GM12878 (cell line): ENCODE measurements at regions not wholly inside any gene's neighbourhood (a gene's known extent, or its start where the extent isn't known, plus 50 kb on each side); places are given as distances from the start of the nearest gene placed in this dataset.
"Not testable (repeated sequence)": the region's sequence is repeated elsewhere in the genome, so short reads cannot be mapped to it uniquely, and the experiment has no call there.

Experiments
- ATAC-seq: fragments of 200-7000 bp; cut with Tn5 transposase; 3 replicates; pipeline ENCODE4 v1.9.1; 2020; ENCODE audit warnings: mild to moderate bottlenecking, moderate library complexity
- BruUV-seq: library from RNA; stranded (reverse); fragments of 400-500 nt; replicated peaks from 2 replicates; lab custom pipeline; 2021; lab: Mats Ljungman, UMichigan
- CTCF ChIA-PET: fragments of 300-600 bp; sonication (Branson Sonifier 250); formaldehyde crosslinking; extraction: SDS; loops from one replicate; lab custom pipeline; 2021; ENCODE audit warnings: inconsistent platforms; lab: Yijun Ruan, JAX
- POLR2A ChIA-PET: fragments of 350-600 bp; formaldehyde crosslinking; extraction: SDS; loops from one replicate; lab custom pipeline; 2021; ENCODE audit warnings: inconsistent platforms; lab: Charles Lee
- RAD21 ChIA-PET: fragments of 300-600 bp; sonication (Branson Sonifier 250); formaldehyde crosslinking; loops from one replicate; lab custom pipeline; 2023; ENCODE audit warnings: antibody characterized with exemption; ENCODE audit not compliant: unreplicated experiment; lab: Charles Lee
- SMC1A ChIA-PET: fragments of 300-600 bp; sonication (Branson Sonifier 250); formaldehyde crosslinking; loops from one replicate; lab custom pipeline; 2023; ENCODE audit not compliant: unreplicated experiment, uncharacterized antibody; lab: Charles Lee
- DNase-seq: peaks from one replicate; pipeline ENCODE4 v3.0.0-alpha.2; 2011; ENCODE audit warnings: low read depth, low spot score
- FAIRE-seq: peaks from 3 replicates; lab custom pipeline; 2011; peaks lifted over from hg19 to GRCh38; lab: Jason Lieb, UNC
- H2AFZ ChIP-seq: 2 replicates; pipeline ENCODE4 v1.6.0; 2011; ENCODE audit warnings: low read depth, low read length, control low read depth; ENCODE audit not compliant: control insufficient read depth
- H3K27ac ChIP-seq: 2 replicates; pipeline ENCODE4 v1.5.1; 2011; ENCODE audit warnings: control low read depth; ENCODE audit not compliant: control insufficient read depth, insufficient read depth
- H3K27me3 ChIP-seq, 2 experiments: replicated peaks in 1 of 2; 2 replicates each; pipeline versions ENCODE4 v1.6.0 to v1.6.1; 2011; ENCODE audit warnings: low read length in 1 of 2; ENCODE audit not compliant: control insufficient read depth in 2 of 2, insufficient read depth in 2 of 2
- H3K36me3 ChIP-seq, 2 experiments: 2 replicates each; pipeline ENCODE4 v1.5.1; 2011; ENCODE audit warnings: low read length in 1 of 2; ENCODE audit not compliant: control insufficient read depth in 2 of 2, insufficient read depth in 2 of 2
- H3K4me1 ChIP-seq: 2 replicates; pipeline ENCODE4 v1.6.1; 2011; ENCODE audit warnings: mild to moderate bottlenecking, low read length, moderate library complexity, mixed read lengths; ENCODE audit not compliant: control insufficient read depth, insufficient read depth
- H3K4me2 ChIP-seq: 2 replicates; pipeline ENCODE4 v1.6.0; 2011; ENCODE audit warnings: control low read depth; ENCODE audit not compliant: control insufficient read depth, insufficient read depth
- H3K4me3 ChIP-seq: fragments of 200-600 bp; sonication (generic); 2 replicates; pipeline ENCODE4 v1.5.1; 2016
- H3K79me2 ChIP-seq: 2 replicates; pipeline ENCODE4 v1.6.0; 2011; ENCODE audit warnings: low read length; ENCODE audit not compliant: control insufficient read depth, insufficient read depth
- H3K9ac ChIP-seq: 2 replicates; pipeline ENCODE4 v1.8.0; 2011; ENCODE audit warnings: low read length, control low read depth, mixed read lengths; ENCODE audit not compliant: control insufficient read depth, insufficient read depth
- H3K9me3 ChIP-seq: replicated peaks from 3 replicates; pipeline ENCODE4 v1.5.1; 2011; ENCODE audit warnings: mild to moderate bottlenecking, low read length; ENCODE audit not compliant: control insufficient read depth, insufficient read depth
- H4K20me1 ChIP-seq: 2 replicates; pipeline ENCODE4 v1.6.0; 2011; ENCODE audit not compliant: control insufficient read depth, insufficient read depth
- FOXK2 ChIP-seq: fragments of 450-650 bp; IDR thresholded peaks from 2 replicates; pipeline ENCODE4 v1.6.1; 2017; ENCODE audit warnings: mild to moderate bottlenecking, moderate library complexity
- MEF2B ChIP-seq: fragments of 450-650 bp; IDR thresholded peaks from 2 replicates; pipeline ENCODE4 v1.6.1; 2018; ENCODE audit warnings: mild to moderate bottlenecking, moderate library complexity; ENCODE audit not compliant: partially characterized antibody, poor library complexity, severe bottlenecking
- NFIC ChIP-seq: IDR thresholded peaks from 2 replicates; pipeline ENCODE4 v1.6.1; 2012; ENCODE audit warnings: low read depth, mild to moderate bottlenecking, inconsistent platforms, low read length, moderate library complexity
- SMC3 ChIP-seq: IDR thresholded peaks from 2 replicates; pipeline ENCODE4 v1.6.1; 2011; ENCODE audit warnings: low read length, improper control_type of control experiment, borderline replicate concordance
- SPI1 ChIP-seq: IDR thresholded peaks from 2 replicates; pipeline ENCODE4 v1.6.1; 2011; ENCODE audit warnings: low read depth, mild to moderate bottlenecking, low read length, moderate library complexity, borderline replicate concordance; ENCODE audit not compliant: insufficient read depth
- SREBF2 ChIP-seq: IDR thresholded peaks from 2 replicates; pipeline ENCODE4 v1.6.1; 2012; ENCODE audit warnings: mild to moderate bottlenecking, low read length
- TCF3 ChIP-seq: IDR thresholded peaks from 2 replicates; pipeline ENCODE4 v1.6.1; 2012; ENCODE audit warnings: low read depth, mild to moderate bottlenecking, low read length, borderline replicate concordance; ENCODE audit not compliant: insufficient read depth
- ZBED1 ChIP-seq: IDR thresholded peaks from 2 replicates; pipeline ENCODE4 v1.6.1; 2016; ENCODE audit warnings: borderline replicate concordance
- ZNF207 ChIP-seq: fragments of 450-650 bp; IDR thresholded peaks from 2 replicates; pipeline ENCODE4 v1.6.1; 2014; ENCODE audit warnings: antibody characterized with exemption, mild to moderate bottlenecking, borderline replicate concordance
- WGBS: methylation state at CpG from one replicate; pipeline ENCODE4 v1.1.6; 2016; ENCODE audit warnings: low lambda C conversion rate; ENCODE audit not compliant: insufficient replicate concordance, insufficient coverage; ENCODE audit errors: missing lambda C conversion rate; 5-methylcytosine and 5-hydroxymethylcytosine counted together
- in situ Hi-C: fragments of 300-500 bp; cut with MboI; formaldehyde crosslinking; loops from 9 replicates; pipeline ENCODE4 v1.14.3; 2018; ENCODE audit warnings: mixed read lengths
- intact Hi-C: fragments of 100-400 bp; cut with micrococcal nuclease; formaldehyde crosslinking; loops from one replicate; pipeline ENCODE4 v1.14.2; 2022; ENCODE audit not compliant: unreplicated experiment
- TF ChIP-seq, protein P1 (sequence below): fragments of 450-650 bp; conservative IDR thresholded peaks from 2 replicates; pipeline ENCODE4 v1.6.1; 2017; ENCODE audit warnings: mild to moderate bottlenecking, moderate library complexity

DNA sequence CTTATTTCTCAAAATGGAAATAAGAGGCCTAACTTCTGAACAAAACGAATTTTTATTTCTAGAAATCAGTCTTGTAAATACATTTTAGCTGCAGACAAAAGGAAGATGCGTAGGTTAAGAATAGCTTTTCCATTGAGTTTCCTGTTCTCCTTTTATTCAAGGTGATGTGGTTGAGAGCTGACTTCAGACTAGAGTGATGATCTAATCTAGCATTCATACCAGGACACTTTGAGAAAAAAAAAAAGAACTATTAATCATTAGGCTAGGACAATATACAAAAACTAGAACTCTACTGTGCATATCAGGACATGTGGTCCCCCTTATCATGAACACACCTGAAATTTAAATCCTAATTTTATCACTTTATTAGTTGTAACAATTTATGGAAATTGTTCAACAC is 884.5 kb upstream of the EPHA5 start:
- in situ Hi-C loops: no loop called here
- intact Hi-C loops: no loop called here

DNA sequence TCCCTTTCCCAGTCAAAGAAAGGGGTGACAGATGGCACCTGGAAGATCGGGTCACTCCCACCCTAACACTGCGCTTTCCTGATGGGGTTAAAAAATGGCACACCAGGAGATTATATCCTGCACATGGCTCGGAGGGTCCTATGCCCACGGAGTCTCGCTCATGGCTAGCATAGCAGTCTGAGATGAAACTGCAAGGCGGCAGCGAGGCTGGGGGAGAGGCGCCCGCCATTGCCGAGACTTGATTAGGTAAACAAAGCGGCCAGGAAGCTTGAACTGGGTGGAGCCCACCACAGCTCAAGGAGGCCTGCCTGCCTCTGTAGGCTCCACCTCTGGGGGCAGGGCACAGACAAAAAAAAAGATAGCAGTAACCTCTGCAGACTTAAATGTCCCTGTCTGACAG is 875.0 kb upstream of the EPHA5 start:
- H2AFZ ChIP-seq, H3K36me3 ChIP-seq, POLR2A ChIA-PET, BruUV-seq, in situ Hi-C loops, FAIRE-seq, H3K4me2 ChIP-seq, H3K27ac ChIP-seq, SMC1A ChIA-PET, H3K9ac ChIP-seq, H3K4me1 ChIP-seq, intact Hi-C loops, CTCF ChIA-PET, RAD21 ChIA-PET, H3K9me3 ChIP-seq, H3K79me2 ChIP-seq, H3K4me3 ChIP-seq, ATAC-seq, H4K20me1 ChIP-seq, DNase-seq, H3K27me3 ChIP-seq: not testable (repeated sequence)
- WGBS: 59% methylated on average over 11 of the region's 11 CpGs

More for the DNA sequence above, 884.5 kb upstream of the EPHA5 start:
- no peaks in the 10 kb centered on the region for H4K20me1 ChIP-seq
- no peak overlapping the region for H3K4me2 ChIP-seq
- ChIA-PET POLR2A (no interaction called here), CTCF (no interaction called here), SMC1A (interaction anchor here (1.0 kb wide), 1 partner anchor 11 kb away, joined by 3 read pairs; no protein-coding TSS in a partner anchor), RAD21 (no interaction called here)
- no peaks in the 10 kb centered on the region for H3K79me2 ChIP-seq
- BruUV-seq: no TSS peak
- DNase-seq (no peak), ATAC-seq (no peak), FAIRE-seq (no peak)
- H3K4me3 ChIP-seq: no peak overlapping the region
- WGBS: 34% methylated on average over 2 of the region's 2 CpGs
- no peaks in the 10 kb centered on the region for H3K4me1 ChIP-seq
- no peak overlapping the region for H3K9ac ChIP-seq
- no peaks in the 10 kb centered on the region for H3K36me3 ChIP-seq
- no peak overlapping the region for H2AFZ ChIP-seq
- no peaks in the 10 kb centered on the region for H3K27me3 ChIP-seq
- H3K9me3 ChIP-seq: no peaks in the 10 kb centered on the region
- H3K27ac ChIP-seq: no peak overlapping the region
- no peak for TF ChIP-seq SMC3
- TF ChIP-seq, protein P1, sequence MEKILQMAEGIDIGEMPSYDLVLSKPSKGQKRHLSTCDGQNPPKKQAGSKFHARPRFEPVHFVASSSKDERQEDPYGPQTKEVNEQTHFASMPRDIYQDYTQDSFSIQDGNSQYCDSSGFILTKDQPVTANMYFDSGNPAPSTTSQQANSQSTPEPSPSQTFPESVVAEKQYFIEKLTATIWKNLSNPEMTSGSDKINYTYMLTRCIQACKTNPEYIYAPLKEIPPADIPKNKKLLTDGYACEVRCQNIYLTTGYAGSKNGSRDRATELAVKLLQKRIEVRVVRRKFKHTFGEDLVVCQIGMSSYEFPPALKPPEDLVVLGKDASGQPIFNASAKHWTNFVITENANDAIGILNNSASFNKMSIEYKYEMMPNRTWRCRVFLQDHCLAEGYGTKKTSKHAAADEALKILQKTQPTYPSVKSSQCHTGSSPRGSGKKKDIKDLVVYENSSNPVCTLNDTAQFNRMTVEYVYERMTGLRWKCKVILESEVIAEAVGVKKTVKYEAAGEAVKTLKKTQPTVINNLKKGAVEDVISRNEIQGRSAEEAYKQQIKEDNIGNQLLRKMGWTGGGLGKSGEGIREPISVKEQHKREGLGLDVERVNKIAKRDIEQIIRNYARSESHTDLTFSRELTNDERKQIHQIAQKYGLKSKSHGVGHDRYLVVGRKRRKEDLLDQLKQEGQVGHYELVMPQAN: no peak
- no peak for TF ChIP-seq ZBED1
- TF ChIP-seq MEF2B: no peak
- no peak for TF ChIP-seq SREBF2
- no peak for TF ChIP-seq ZNF207
- TF ChIP-seq TCF3: no peak
- TF ChIP-seq FOXK2: no peak
- no peak for TF ChIP-seq NFIC
- no peak for TF ChIP-seq SPI1
